Amniotic stem cell (primary cell): ENCODE measurements at regions not wholly inside any gene's neighbourhood (a gene's known extent, or its start where the extent isn't known, plus 50 kb on each side); places are given as distances from the start of the nearest gene placed in this dataset.
"Not testable (repeated sequence)": the region's sequence is repeated elsewhere in the genome, so short reads cannot be mapped to it uniquely, and the experiment has no call there.

Experiments
- DNase-seq: peaks from one replicate; lab custom pipeline; 2025; lab: John Stamatoyannopoulos, UW

GRCh38 chr4:142897518-142897917 lies 51.4 kb upstream of the INPP4B start:
- DNase-seq: not testable (repeated sequence)

- DNase-seq: no peak
These were observed 54.5 kb upstream of the INPP4B start for GRCh38 chr4:142900622-142901021.

- no peak for DNase-seq
These were observed 55.1 kb upstream of the INPP4B start for GRCh38 chr4:142901166-142901662.

GRCh38 chr4:142903617-142904016 lies 57.5 kb upstream of the INPP4B start:
- not testable (repeated sequence) for DNase-seq

GRCh38 chr4:142909908-142910307 lies 63.8 kb upstream of the INPP4B start:
- no peak for DNase-seq

- DNase-seq: no peak
These were observed 66.9 kb upstream of the INPP4B start for GRCh38 chr4:142913034-142913433.

GRCh38 chr4:142913461-142914030 lies 67.4 kb upstream of the INPP4B start:
- DNase-seq: no peak

GRCh38 chr4:142917678-142918077 lies 71.6 kb upstream of the INPP4B start:
- no peak for DNase-seq

GRCh38 chr4:142922720-142923119 lies 76.6 kb upstream of the INPP4B start:
- no peak for DNase-seq

- DNase-seq: no peak
These were observed 77.5 kb upstream of the INPP4B start for GRCh38 chr4:142923619-142924018.

- DNase-seq: no peak
These were observed 79.1 kb upstream of the INPP4B start for GRCh38 chr4:142925161-142925560.

GRCh38 chr4:142927721-142928120 lies 81.6 kb upstream of the INPP4B start:
- DNase-seq: no peak

- DNase-seq: no peak
These were observed 83.4 kb upstream of the INPP4B start for GRCh38 chr4:142929526-142929925.

- no peak for DNase-seq
These were observed 87.1 kb upstream of the INPP4B start for GRCh38 chr4:142933207-142933606.

- DNase-seq: no peak
These were observed 94.6 kb upstream of the INPP4B start for GRCh38 chr4:142940425-142941330.

GRCh38 chr4:142944565-142944964 lies 98.5 kb upstream of the INPP4B start:
- no peak for DNase-seq

GRCh38 chr4:142952821-142953580 lies 106.9 kb upstream of the INPP4B start:
- no peak for DNase-seq

GRCh38 chr4:142954415-142954814 lies 108.3 kb upstream of the INPP4B start:
- no peak for DNase-seq

- no peak for DNase-seq
These were observed 109.4 kb upstream of the INPP4B start for GRCh38 chr4:142955501-142955900.

GRCh38 chr4:142959173-142959572 lies 113.1 kb upstream of the INPP4B start:
- DNase-seq: no peak

GRCh38 chr4:142960126-142960525 lies 114.0 kb upstream of the INPP4B start:
- DNase-seq: no peak

GRCh38 chr4:142960867-142961644 lies 115.0 kb upstream of the INPP4B start:
- DNase-seq: no peak
